ENCODE measurements at regions not wholly inside any gene's neighbourhood (a gene's known extent, or its start where the extent isn't known, plus 50 kb on each side); places are given as distances from the start of the nearest gene placed in this dataset.

DNA sequence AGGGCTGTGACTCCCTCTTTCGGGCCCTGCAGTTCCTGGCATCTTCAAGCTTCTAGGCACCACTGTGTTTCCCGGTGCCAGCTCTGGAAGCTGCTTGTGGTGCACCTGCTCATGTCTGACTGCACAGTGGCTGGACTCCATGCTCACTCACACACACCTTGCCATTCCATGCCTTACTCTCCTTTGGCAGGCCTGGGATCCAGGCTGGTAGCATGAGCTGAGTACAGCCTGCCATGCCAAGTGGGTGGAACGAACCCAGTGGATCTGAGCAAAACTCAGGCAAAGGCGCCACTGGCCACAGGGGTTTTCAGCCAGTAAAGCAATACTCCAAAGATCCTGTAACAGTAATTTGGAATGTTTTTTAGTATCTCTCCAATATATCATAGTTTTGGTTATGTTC is 902.7 kb upstream of the USP15 start:
- no peak for DNase-seq

DNA sequence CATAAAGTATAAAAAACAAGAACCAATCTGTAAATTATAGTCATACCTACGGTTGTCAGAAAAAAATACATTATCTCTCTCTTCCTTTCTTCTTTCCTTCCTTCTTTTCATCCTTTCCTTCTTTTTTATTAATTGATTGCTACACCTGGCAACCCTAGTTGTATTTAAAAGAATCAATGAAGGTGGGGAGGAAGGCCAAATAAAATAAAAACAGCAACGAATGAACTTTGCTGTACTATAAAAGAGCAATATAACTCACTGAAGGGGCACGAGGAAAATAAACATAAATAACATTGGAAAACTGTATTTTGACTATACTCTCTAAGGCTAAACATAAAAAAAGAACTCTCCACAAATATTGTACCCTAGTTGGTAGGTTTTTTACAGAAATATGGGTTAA is 898.2 kb upstream of the USP15 start:
- no peak for DNase-seq

DNA sequence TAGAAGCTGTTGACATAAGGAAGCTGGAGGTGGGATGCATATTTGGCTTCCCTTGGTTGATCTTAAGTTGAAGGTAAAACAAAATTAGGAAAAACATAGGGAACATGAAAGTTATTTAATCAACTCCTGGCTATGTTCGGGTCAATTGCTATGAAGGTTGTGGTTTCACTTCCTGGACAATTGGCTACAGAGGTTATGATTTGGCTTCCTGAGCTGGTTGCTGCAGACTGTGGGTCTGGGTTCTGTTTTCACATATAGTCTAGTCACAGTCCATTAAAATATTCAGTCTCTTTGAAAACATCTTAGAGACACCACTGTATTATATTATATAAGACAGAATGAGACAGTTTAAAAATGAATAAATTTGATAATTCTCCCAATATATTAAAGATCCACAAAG is 895.2 kb upstream of the USP15 start:
- DNase-seq, result no peak

DNA sequence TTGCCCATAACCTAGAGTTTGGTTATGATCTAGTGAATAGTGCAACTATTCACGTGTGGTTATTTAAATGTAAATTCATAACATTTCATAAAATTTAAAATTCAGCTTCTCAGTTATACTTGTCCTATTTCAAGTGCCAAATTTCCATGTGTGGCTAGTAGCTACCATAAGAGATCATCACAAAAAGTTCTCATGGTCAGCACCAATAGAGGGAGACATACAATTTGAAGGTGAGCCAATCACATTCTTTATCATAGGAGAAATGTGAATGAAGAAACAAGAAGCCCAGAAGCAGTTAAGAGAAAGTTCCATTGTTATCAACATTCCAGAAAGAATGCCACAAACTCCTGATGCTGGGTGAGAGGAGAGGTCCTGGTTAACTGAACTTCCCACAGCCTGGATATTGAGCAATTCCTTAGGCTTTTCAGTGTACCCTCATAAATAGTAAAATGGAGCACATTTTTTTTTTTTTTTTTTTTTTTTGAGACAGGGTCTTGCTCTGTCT is 892.9 kb upstream of the USP15 start:
- DNase-seq, result no peak

DNA sequence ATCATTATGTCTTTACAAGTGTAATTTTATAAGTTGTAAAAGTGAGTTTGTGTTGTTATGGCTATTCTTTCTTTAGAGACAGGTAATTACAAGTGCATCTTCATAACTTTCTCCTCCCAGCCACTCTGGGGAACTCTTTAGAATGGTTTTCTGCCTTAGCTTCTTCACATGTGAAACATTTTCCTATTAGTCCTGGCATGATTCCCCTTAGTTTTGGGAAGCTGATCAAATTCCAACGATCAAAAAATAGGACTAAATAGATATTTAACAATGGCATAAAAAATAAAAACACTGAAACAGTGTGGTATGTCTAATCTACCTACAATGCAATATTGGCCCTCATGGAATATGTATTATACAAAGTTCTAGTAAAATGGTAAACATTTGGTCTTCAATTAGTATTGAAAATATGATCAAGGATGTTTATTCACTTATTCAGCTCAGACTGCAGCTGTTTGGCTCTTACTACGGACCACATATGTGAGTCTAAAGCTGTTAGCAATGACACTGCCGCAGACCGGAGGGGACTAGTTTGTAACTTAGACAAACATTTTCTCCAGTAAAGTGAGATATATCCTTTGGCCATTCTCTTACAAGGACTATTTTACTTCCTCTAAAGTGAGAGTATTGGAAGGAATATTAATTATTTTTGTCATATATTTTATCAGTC is 890.8 kb upstream of the USP15 start:
- DNase-seq, result no peak

DNA sequence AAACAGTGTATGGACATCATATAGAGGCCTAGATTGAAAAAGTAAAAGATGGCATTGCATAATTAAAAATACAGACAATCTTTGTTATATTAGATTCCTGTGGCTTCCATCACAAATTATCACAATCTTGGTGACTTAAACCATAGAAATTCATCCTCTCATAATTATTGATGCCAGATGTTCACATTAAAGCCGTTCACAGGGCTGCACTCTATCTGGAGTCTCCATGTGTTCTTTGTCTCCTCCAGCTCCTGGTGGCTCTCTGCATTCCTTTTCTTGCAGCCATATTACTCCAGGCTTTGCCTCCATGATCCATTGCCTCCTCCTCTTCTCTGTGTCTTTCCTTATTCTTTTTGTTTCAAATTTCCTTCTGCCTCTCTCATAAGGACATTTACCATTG is 875.7 kb upstream of the USP15 start:
- DNase-seq, result no peak

DNA sequence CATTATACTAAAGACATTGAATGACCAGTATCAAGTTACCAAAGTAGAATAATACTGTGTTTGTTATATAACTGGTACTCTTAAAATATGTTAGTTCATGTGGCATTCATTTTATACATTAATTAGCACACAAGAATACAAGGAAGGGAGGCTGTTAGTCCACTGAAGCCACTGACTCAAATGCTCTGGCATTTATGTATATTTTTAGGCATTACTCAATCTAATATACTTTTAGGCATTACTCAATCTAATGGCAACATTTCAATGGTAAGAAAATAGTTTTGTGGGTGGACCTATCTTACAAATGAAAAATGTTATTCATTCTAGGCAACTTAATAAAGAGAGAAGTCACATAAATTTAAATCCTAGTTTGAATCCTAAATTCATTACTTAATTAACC is 874.4 kb upstream of the USP15 start:
- DNase-seq, result no peak

DNA sequence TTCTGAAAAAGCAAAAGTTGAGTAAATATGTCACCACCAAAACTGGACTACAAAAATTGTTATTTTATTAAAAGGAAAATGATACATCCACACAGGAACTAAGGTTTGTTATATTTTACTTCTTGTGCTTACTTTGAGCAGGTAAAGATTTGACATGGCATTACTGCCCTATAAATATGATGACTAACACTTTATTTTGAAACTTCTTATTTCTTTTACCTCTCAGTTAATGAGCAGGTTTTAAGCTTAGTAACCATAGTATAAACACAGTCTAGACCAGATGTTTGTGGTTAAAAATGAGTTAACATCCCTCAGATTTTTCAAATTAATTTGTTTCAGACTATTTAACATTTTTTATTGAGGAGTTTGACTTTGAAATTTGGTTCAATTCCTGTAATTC is 862.5 kb upstream of the USP15 start:
- DNase-seq, result no peak

DNA sequence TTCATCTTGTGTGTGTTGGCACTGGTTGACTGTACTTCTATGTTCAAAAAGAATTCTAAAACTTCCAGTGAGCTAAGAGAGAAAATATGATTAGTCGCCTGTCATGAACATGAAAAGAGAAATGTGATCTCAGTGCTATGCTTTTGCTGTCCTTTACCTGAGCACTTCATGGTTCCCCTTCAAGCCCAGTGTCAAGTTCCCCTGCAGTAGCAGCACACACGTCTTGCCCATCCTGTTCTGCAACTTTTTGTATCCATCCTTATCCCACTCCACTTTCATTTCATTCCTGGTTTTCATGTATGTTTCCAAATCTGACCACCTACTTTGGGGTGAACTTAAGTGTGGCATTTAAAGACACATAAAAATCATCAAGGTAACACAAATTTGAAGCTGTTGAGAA is 848.0 kb upstream of the USP15 start:
- no peak for DNase-seq

DNA sequence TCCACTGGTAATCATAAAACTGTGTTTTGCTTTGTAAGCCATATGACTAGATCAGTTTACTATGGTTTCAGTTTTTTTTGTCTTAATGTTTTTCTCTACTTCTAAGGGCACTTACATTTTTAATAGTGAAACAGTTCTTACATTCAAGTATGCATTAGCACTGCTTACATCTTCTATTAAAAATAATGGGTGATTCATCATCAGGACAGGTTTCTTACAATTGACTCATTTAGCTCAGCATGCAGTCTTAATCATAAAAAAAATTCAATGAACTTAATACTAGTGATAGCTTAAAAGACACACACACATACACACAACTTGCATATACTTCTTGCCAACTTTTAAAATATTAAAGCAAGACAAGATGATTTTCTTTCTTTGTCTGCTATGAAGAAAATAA is 845.7 kb upstream of the USP15 start:
- DNase-seq, result no peak

DNA sequence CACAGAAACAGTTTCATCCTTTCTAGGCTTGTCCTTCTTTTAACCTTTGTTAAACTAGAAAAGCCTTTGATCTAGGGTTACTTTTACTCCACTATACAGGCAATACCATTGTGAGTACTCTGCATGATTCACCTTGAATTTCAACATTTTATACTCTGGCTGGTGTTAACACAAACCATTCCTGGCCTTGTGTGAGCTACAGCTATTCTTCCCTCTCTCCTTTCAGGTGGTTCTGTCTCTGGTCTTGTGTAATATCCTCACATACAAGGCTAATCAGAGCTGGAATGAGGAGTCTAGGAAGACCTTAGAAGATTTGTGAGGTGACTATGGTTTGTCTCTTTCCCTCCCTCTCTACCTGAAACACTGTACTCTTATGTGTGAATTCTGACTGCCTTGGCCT is 837.4 kb upstream of the USP15 start:
- DNase-seq, result no peak

DNA sequence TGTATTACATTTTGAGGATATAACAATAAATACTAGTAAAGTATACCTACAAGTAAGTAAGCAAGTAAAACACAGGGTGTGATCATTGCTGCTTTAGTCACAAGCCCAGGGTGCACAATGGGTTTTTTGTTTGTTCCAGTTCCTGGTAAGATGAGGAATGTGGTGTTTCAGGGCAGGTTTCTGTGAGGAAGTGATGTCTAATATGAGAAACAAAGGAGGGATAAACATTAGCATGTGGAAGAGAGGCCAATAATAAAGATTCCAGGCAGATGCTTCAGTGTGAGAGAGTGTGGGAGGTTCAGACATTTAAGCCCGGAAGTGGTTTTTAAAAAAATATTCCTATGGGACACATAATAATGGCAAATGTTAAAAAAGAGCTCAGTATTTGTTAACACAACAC is 808.1 kb upstream of the USP15 start:
- DNase-seq, result no peak

DNA sequence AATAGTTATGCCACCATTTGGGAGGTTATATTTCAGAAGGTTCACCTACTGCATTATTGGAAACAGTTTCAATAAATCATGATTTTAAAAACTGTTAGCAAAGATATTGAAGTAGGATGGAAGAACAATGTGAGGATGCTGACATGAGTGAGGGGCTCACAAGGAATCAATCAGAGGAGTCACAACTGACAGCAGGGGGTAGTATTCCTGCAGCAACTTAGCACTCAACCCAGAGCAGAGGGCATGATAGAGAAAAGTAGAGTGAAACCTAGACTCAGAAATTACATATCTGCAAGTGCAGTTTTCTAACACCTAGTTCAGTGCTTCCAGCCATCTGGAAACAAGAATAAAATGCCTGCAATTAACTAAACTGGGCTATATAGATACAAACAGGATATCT is 772.5 kb upstream of the USP15 start:
- no peak for DNase-seq

DNA sequence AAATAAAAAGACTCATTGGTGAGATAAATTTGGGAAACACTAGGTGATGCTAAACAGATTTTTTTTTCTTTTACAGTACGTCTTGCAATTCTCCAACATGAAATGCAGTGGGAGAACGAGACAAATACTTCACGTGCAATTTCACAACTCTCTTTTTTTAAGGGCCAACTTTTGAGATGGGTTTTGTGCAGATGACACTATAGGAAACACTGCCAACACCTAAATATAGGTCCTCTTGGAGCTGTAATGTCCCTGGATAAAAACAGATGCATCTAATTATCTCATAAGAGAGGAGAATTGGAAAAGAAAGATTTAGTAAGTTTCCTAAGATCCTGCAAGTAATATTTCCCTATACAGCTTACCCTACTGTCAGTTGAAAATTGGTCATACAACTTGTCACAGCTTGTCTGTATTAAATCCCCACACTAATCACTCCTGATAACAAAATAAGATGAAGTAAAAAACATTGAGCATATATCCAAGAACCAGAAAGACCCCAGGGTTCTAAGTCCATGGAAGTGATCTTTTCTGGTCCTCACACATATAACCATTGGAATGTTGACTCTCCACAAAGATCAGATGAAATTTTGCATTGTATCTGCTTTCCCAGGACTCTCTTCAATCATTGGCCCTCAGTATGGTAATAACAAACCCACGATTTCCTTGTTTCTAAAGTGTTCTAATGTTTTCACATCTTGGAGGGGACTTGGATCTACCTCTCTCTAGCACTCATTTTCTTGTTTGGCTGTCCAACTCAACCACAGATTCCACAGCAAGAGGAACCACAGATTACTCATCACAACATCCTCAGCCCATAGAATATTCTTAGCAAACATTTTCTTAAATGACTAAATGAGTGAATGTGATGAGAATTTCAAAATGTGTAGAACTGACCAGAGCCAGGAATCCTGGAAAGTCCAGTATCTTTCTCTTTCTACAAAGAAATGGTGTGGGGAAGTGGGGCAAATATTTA is 769.4 kb upstream of the USP15 start:
- DNase-seq, result no peak

DNA sequence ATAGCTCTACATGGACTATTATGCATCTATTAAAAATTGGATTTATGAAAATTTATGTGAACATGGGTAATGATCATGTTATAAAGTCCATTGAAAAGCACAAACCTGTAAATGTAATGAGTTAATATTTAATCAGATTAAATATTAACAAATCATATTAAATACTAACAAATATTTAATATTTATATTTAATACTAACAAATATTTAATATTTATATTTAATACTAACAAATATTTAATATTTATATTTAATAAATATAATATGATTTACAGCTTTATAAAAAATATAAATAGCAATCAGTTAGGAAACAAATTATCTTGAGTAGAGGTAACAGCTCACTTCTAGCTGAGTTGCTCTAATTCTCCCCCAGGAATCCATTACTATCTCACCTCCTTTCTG is 758.0 kb upstream of the USP15 start:
- DNase-seq, result no peak

DNA sequence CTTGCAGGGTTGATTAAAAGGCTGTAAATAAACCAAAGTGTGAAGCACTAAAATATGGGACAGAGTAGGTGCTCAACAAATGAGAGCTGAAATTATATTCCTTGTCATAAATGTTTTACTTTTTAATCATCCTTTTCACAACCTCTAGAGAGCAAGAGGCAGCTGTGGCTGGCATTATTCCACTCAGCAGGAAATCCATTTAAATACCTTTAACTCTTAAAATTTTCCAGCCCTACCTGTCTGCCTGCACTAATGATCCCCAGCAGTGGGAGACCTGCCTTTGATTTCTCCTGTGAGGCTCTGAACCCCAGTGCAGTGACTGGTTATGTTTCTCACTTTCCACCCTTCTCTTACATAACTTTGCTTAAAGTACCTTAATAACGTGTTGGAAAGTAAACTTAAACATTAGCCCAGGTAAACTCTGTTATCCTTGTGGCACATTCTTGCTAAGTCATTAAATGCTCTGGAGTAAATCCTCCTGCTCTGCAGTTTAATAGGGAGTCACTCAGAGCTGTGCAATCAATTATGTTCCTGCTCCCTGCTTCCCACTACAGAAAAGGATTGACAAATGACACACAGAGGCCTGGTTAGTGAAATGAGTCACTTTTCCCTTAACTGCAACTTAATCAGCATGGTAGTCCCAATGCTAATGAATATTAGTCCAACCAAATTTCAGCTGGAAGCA is 755.7 kb upstream of the USP15 start:
- no peak for DNase-seq

DNA sequence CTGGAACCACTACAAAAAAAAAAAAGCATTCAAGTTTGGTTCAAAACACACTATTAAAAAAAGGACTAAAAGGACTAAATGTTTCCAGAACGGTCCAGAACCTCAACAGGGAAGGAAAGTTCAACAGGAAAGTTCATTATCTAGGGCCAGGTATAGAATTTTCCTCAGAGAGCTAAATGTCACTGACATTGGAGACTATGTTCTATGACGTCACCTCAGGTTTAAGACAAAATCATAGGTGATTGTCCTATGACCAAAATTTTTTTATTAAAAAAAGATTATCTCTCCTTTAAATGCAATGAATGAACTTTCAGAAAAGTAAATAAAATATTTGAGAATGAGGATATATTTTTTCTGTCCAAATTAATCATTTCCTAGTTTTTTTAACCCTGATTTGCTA is 746.7 kb upstream of the USP15 start:
- DNase-seq, result no peak

DNA sequence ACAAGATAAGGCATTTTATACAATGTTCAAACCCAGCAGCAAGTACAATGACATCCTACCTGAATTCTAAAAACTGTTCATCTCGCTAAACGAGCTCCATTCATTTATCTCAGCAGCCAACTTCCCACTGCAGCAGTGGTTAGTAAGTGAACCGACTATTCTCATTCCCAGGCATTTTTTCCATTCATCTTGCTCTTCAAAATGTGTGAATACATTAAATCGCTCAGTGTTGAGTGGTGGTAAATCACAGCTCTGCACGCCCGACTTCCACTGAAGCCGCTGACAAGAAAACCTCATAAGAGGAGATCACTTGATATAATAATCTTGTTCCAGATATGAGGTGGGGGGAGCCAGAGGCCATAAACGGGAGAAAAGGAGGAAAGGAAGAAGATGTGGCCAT is 746.2 kb upstream of the USP15 start:
- DNase-seq, result no peak

DNA sequence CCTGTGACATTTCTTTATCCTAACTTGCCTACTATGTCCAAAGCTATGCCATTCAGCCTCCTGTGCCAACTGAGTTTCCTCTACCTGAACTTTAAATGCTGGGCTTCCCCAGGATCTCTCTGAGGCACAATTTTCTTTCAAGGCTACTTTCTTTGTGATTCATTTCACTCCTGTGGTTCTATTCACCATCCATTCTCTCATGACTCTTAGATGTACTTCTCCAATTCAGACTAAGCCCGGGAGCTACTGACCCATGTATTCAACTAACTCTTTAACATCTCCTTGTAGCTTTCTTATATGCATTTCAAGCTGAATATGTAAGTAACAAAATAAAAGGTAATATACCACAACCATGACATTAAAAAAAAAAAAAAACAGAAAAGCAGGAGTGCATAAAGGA is 738.9 kb upstream of the USP15 start:
- DNase-seq, result no peak

DNA sequence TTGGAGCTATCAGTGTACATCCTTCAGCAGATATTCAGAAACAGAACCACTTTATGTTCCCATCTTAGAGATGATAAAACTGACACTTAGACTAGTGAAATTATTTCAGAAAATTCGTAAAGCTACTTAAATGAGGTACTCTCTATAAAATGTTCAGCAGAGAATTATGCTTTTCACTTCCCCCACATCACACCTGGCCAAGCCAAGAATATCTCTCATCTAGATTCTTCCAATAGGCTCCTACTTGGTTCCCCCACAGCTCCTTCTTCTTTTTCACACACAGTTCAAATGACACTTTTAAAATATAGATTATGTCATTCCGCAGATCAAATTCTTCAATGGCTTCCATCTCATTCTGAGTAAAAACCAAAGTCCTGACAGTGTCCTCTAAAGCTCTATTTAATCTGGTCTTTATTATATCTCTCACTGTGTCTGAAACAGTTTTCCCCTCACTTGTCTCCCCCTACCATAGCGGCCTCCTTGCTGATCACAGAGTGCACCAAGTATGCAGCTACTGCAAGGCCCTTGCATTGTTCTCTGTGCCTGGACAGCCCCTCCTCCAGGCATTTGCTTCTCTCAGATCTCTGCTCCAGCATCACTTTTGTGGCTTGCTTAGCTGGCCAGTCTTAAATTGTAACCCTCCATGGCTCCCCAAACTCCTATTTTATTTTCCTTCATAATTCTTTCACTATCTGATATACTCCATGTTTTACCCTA is 736.8 kb upstream of the USP15 start:
- no peak for DNase-seq

DNA sequence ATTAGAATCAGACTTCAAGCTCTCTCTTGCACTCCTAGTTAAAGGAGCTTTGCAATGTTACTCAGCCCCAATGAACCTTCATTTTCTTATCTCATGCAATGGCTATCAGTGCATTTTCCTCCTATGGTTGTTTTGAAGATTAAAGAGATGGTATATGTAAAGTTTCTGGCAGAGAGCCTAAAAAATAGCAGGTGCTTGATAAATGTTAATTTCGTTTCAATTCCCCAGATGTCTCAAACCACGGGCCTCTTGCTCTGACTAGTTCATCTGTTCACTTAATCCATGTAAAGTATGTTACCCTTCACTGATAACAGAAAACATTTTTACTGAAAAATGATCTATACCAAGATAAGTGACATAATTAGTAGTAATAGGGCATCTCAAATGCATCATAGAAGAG is 735.4 kb upstream of the USP15 start:
- DNase-seq, result no peak

DNA sequence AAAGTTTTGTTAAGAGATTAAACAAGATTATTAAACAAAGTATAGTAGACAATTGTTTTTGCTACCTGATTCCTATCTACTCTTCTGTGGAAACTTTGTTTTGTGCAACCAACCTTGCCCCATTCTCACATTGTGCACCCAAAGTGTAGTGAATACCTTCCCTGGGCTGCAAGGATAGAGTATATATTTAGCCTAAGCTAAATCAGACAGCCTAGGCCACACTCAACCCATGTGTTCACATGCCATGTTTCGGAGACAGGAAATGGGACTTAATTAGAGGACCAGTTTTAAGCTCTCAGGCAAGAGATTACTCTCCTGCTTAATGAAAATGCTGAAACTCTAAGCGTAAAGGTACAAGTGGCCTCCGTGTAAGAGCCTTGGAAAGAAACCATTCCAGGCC is 734.9 kb upstream of the USP15 start:
- no peak for DNase-seq

DNA sequence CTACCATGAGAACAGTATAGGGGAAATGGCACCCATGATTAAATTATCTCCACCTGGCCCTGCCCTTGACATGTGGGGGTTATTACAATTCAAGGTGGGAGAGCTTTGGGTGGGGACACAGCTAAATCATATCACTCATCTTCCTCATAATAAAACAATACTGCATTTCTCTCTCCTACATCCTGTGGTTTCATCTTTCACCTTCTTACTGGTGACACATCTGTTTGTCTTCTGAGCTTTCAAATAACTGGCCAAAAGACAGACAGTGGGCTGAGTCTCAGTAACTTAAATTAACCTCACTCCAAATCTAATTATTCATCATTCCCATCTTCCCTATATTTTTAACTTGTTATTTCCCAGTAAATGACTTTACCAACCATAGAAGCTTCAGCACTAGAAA is 729.7 kb upstream of the USP15 start:
- DNase-seq, result no peak
